ENCODE measurements at regions not wholly inside any gene's neighbourhood (a gene's known extent, or its start where the extent isn't known, plus 50 kb on each side); places are given as distances from the start of the nearest gene placed in this dataset.

- Histone ChIP-seq H3K4me2 (ENCODE audit: low read length) (no peak overlapping the region), H3K79me2 (ENCODE audit: control insufficient read depth, low read length) (no peaks in the 10 kb centered on the region), H3K4me3 (ENCODE audit: low read length) (no peak overlapping the region), H3K9me2 (replicated peaks; ENCODE audit: control insufficient read depth, low read length) (no peaks in the 10 kb centered on the region), H3K36me3 (ENCODE audit: control insufficient read depth, low read length) (no peaks in the 10 kb centered on the region), H3K4me1 (ENCODE audit: control insufficient read depth, low read length) (peaks cover 19% of the 10 kb centered on the region), H3K27ac (ENCODE audit: low read depth, low read length) (no peak overlapping the region), H3K9me3 (ENCODE audit: control insufficient read depth, insufficient read depth, low read length) (no peaks in the 10 kb centered on the region), H3K27me3 (ENCODE audit: control insufficient read depth, low read length) (no peaks in the 10 kb centered on the region), H3F3A (ENCODE audit: control insufficient read depth, insufficient read depth) (no peaks in the 10 kb centered on the region), H4K20me1 (ENCODE audit: control insufficient read depth, insufficient read depth, low read depth, low read length) (no peaks in the 10 kb centered on the region)
- no peak for TF ChIP-seq EZH2phosphoT487 (IDR thresholded peaks at IDR 0.05; ENCODE audit: borderline replicate concordance, low read length)
- TF ChIP-seq, protein P1, sequence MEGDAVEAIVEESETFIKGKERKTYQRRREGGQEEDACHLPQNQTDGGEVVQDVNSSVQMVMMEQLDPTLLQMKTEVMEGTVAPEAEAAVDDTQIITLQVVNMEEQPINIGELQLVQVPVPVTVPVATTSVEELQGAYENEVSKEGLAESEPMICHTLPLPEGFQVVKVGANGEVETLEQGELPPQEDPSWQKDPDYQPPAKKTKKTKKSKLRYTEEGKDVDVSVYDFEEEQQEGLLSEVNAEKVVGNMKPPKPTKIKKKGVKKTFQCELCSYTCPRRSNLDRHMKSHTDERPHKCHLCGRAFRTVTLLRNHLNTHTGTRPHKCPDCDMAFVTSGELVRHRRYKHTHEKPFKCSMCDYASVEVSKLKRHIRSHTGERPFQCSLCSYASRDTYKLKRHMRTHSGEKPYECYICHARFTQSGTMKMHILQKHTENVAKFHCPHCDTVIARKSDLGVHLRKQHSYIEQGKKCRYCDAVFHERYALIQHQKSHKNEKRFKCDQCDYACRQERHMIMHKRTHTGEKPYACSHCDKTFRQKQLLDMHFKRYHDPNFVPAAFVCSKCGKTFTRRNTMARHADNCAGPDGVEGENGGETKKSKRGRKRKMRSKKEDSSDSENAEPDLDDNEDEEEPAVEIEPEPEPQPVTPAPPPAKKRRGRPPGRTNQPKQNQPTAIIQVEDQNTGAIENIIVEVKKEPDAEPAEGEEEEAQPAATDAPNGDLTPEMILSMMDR (IDR thresholded peaks at IDR 0.05; ENCODE audit: low read depth, low read length, poor library complexity, severe bottlenecking): no peak
Observed at GRCh38 chr3:30354972-30355371, 251.4 kb upstream of the TGFBR2 start.

- no peaks in the 10 kb centered on the region for H3F3A ChIP-seq (ENCODE audit: control insufficient read depth, insufficient read depth)
- H3K27me3 ChIP-seq (ENCODE audit: control insufficient read depth, low read length): no peaks in the 10 kb centered on the region
- H3K27ac ChIP-seq (ENCODE audit: low read depth, low read length): no peak overlapping the region
- no peak overlapping the region for H3K4me3 ChIP-seq (ENCODE audit: low read length)
- no peak overlapping the region for H3K4me2 ChIP-seq (ENCODE audit: low read length)
- H3K4me1 ChIP-seq (ENCODE audit: control insufficient read depth, low read length): peaks cover 19% of the 10 kb centered on the region
- no peaks in the 10 kb centered on the region for H4K20me1 ChIP-seq (ENCODE audit: control insufficient read depth, insufficient read depth, low read depth, low read length)
- no peaks in the 10 kb centered on the region for H3K9me3 ChIP-seq (ENCODE audit: control insufficient read depth, insufficient read depth, low read length)
- no peaks in the 10 kb centered on the region for H3K9me2 ChIP-seq (replicated peaks; ENCODE audit: control insufficient read depth, low read length)
- H3K79me2 ChIP-seq (ENCODE audit: control insufficient read depth, low read length): no peaks in the 10 kb centered on the region
- TF ChIP-seq, protein P1 (IDR thresholded peaks at IDR 0.05; ENCODE audit: low read depth, low read length, poor library complexity, severe bottlenecking): no peak
- TF ChIP-seq EZH2phosphoT487 (IDR thresholded peaks at IDR 0.05; ENCODE audit: borderline replicate concordance, low read length): no peak
- no peaks in the 10 kb centered on the region for H3K36me3 ChIP-seq (ENCODE audit: control insufficient read depth, low read length)
Observed at GRCh38 chr3:30355622-30356021, 250.8 kb upstream of the TGFBR2 start.

- no peaks in the 10 kb centered on the region for H3K36me3 ChIP-seq (ENCODE audit: control insufficient read depth, low read length)
- H3K4me2 ChIP-seq (ENCODE audit: low read length): no peak overlapping the region
- TF ChIP-seq, protein P1 (IDR thresholded peaks at IDR 0.05; ENCODE audit: low read depth, low read length, poor library complexity, severe bottlenecking): no peak
- TF ChIP-seq EZH2phosphoT487 (IDR thresholded peaks at IDR 0.05; ENCODE audit: borderline replicate concordance, low read length): no peak
- H3F3A ChIP-seq (ENCODE audit: control insufficient read depth, insufficient read depth): no peaks in the 10 kb centered on the region
- peaks cover 19% of the 10 kb centered on the region for H3K4me1 ChIP-seq (ENCODE audit: control insufficient read depth, low read length)
- H3K9me2 ChIP-seq (replicated peaks; ENCODE audit: control insufficient read depth, low read length): no peaks in the 10 kb centered on the region
- H3K79me2 ChIP-seq (ENCODE audit: control insufficient read depth, low read length): no peaks in the 10 kb centered on the region
- H3K9me3 ChIP-seq (ENCODE audit: control insufficient read depth, insufficient read depth, low read length): no peaks in the 10 kb centered on the region
- no peak overlapping the region for H3K27ac ChIP-seq (ENCODE audit: low read depth, low read length)
- no peaks in the 10 kb centered on the region for H4K20me1 ChIP-seq (ENCODE audit: control insufficient read depth, insufficient read depth, low read depth, low read length)
- no peak overlapping the region for H3K4me3 ChIP-seq (ENCODE audit: low read length)
- H3K27me3 ChIP-seq (ENCODE audit: control insufficient read depth, low read length): no peaks in the 10 kb centered on the region
Observed at GRCh38 chr3:30356866-30357753, 249.3 kb upstream of the TGFBR2 start.

Data from DOHH2 (cell line).